Neural cell (in vitro differentiated cells): ENCODE measurements at regions not wholly inside any gene's neighbourhood (a gene's known extent, or its start where the extent isn't known, plus 50 kb on each side); places are given as distances from the start of the nearest gene placed in this dataset.
"Not testable (repeated sequence)": the region's sequence is repeated elsewhere in the genome, so short reads cannot be mapped to it uniquely, and the experiment has no call there.

Experiments
- H2AFZ ChIP-seq: fragments of 200-600, 300-800 bp; sonication (generic), shearing (Covaris generic); 2 replicates; pipeline ENCODE4 v1.6.0; 2014; ENCODE audit warnings: low read depth, mild to moderate bottlenecking, antibody characterized with exemption, low read length, moderate library complexity
- H3F3A ChIP-seq: fragments of 200-600 bp; shearing (Covaris generic); 2 replicates; pipeline ENCODE4 v1.6.1; 2016; ENCODE audit warnings: mild to moderate bottlenecking, moderate library complexity, mixed read lengths, antibody characterized with exemption, low read length; ENCODE audit not compliant: insufficient read depth, poor library complexity, severe bottlenecking
- H3K27ac ChIP-seq: fragments of 200-600, 300-800 bp; sonication (generic), shearing (Covaris generic); 2 replicates; pipeline ENCODE4 v1.5.1; 2014; ENCODE audit warnings: mild to moderate bottlenecking, low read length, moderate library complexity
- H3K27me3 ChIP-seq: fragments of 300-800, 200-600 bp; sonication (generic), shearing (Covaris generic); 2 replicates; pipeline ENCODE4 v1.6.0; 2014; ENCODE audit warnings: mild to moderate bottlenecking, low read depth, low read length, moderate library complexity; ENCODE audit not compliant: insufficient read depth
- H3K36me3 ChIP-seq: fragments of 300-800, 200-600 bp; sonication (generic), shearing (Covaris generic); 2 replicates; pipeline ENCODE4 v1.5.1; 2014; ENCODE audit warnings: mild to moderate bottlenecking, antibody characterized with exemption, low read length, moderate library complexity; ENCODE audit not compliant: insufficient read depth
- H3K4me2 ChIP-seq: fragments of 300-800, 200-600 bp; sonication (generic), shearing (Covaris generic); 2 replicates; pipeline ENCODE4 v1.6.0; 2014; ENCODE audit warnings: mild to moderate bottlenecking, low read length
- H3K4me3 ChIP-seq: fragments of 300-800, 200-600 bp; sonication (generic), shearing (Covaris generic); 2 replicates; pipeline ENCODE4 v1.5.1; 2014; ENCODE audit warnings: mild to moderate bottlenecking, low read length, moderate library complexity
- H3K79me2 ChIP-seq: fragments of 200-600 bp; shearing (Covaris generic); replicated peaks from 2 replicates; pipeline ENCODE4 v1.6.0; 2014; ENCODE audit warnings: mild to moderate bottlenecking, low read length, moderate library complexity; ENCODE audit not compliant: insufficient read depth
- H3K9ac ChIP-seq: fragments of 300-800, 200-600 bp; sonication (generic), shearing (Covaris generic); 2 replicates; pipeline ENCODE4 v1.6.1; 2016; ENCODE audit warnings: mild to moderate bottlenecking, low read length, mixed read lengths
- H3K9me2 ChIP-seq: fragments of 200-600 bp; shearing (Covaris generic); 2 replicates; pipeline ENCODE4 v1.6.1; 2016; ENCODE audit warnings: mild to moderate bottlenecking, low read length, mixed read lengths; ENCODE audit not compliant: insufficient read depth
- H3K9me3 ChIP-seq: fragments of 200-600, 300-800 bp; sonication (generic), shearing (Covaris generic); 2 replicates; pipeline ENCODE4 v1.6.1; 2016; ENCODE audit warnings: mild to moderate bottlenecking, mixed run types, low read length, moderate library complexity, mixed read lengths
- H4K20me1 ChIP-seq: fragments of 200-600 bp; shearing (Covaris generic); 2 replicates; pipeline ENCODE4 v1.6.1; 2016; ENCODE audit warnings: mild to moderate bottlenecking, mixed run types; ENCODE audit not compliant: insufficient read depth
- EP300 ChIP-seq: fragments of 450-650 bp; conservative IDR thresholded peaks from 2 replicates; pipeline ENCODE4 v1.6.1; 2014; ENCODE audit warnings: antibody characterized with exemption, mild to moderate bottlenecking, moderate library complexity; ENCODE audit not compliant: poor library complexity, severe bottlenecking
- EZH2 ChIP-seq: fragments of 200-600, 300-800 bp; shearing (Covaris generic), sonication (generic); IDR thresholded peaks from 2 replicates; pipeline ENCODE4 v1.6.1; 2014; ENCODE audit warnings: antibody characterized with exemption, low read length, borderline replicate concordance, mild to moderate bottlenecking; ENCODE audit not compliant: insufficient read depth, poor library complexity, severe bottlenecking
- MXI1 ChIP-seq: fragments of 450-650 bp; conservative IDR thresholded peaks from 2 replicates; pipeline ENCODE4 v1.6.1; 2014; ENCODE audit warnings: antibody characterized with exemption, mild to moderate bottlenecking; ENCODE audit not compliant: poor library complexity, severe bottlenecking
- POLR2AphosphoS5 ChIP-seq: IDR thresholded peaks from 2 replicates; pipeline ENCODE4 v1.6.1; 2012
- RAD21 ChIP-seq: fragments of 450-650 bp; conservative IDR thresholded peaks from 2 replicates; pipeline ENCODE4 v1.6.1; 2014; ENCODE audit warnings: antibody characterized with exemption, mild to moderate bottlenecking, moderate library complexity
- SMC3 ChIP-seq: fragments of 450-650 bp; conservative IDR thresholded peaks from 2 replicates; pipeline ENCODE4 v1.6.1; 2014; ENCODE audit warnings: antibody characterized with exemption, mild to moderate bottlenecking, moderate library complexity; ENCODE audit not compliant: poor library complexity
- TAF1 ChIP-seq: IDR thresholded peaks from 2 replicates; pipeline ENCODE4 v1.6.1; 2012; ENCODE audit warnings: low read depth
- TF ChIP-seq, protein P1 (sequence below): IDR thresholded peaks from 2 replicates; pipeline ENCODE4 v1.6.1; 2012; ENCODE audit warnings: borderline replicate concordance
- TF ChIP-seq, protein P2 (sequence below): fragments of 450-650 bp; IDR thresholded peaks from 2 replicates; pipeline ENCODE4 v1.5.1; 2014; ENCODE audit warnings: antibody characterized with exemption, mild to moderate bottlenecking, moderate library complexity; ENCODE audit not compliant: poor library complexity, severe bottlenecking

DNA sequence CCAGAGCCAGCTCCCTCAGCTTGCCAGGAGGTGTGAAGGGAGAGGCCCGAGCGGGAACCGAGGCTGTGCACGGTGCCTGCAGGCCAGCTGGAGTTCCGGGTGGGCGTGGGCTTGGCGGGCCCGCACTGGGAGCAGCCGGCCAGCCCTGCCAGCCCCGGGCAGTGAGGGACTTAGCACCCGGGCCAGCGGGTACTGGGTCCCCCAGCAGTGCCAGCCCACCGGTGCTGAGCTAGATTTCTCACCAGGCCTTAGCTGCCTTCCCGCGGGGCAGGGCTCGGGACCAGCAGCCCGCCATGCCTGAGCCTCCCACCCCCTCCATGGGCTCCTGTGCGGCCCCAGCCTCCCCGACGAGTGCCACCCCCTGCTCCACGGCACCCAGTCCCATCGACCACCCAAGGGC is 373.1 kb upstream of the TMTC1 start:
- not testable (repeated sequence) for H3K79me2 ChIP-seq, H3F3A ChIP-seq, H3K27me3 ChIP-seq, H3K9me3 ChIP-seq, H3K4me2 ChIP-seq, H3K9me2 ChIP-seq, H3K4me3 ChIP-seq, H3K9ac ChIP-seq, H2AFZ ChIP-seq, H3K36me3 ChIP-seq, H4K20me1 ChIP-seq, H3K27ac ChIP-seq

DNA sequence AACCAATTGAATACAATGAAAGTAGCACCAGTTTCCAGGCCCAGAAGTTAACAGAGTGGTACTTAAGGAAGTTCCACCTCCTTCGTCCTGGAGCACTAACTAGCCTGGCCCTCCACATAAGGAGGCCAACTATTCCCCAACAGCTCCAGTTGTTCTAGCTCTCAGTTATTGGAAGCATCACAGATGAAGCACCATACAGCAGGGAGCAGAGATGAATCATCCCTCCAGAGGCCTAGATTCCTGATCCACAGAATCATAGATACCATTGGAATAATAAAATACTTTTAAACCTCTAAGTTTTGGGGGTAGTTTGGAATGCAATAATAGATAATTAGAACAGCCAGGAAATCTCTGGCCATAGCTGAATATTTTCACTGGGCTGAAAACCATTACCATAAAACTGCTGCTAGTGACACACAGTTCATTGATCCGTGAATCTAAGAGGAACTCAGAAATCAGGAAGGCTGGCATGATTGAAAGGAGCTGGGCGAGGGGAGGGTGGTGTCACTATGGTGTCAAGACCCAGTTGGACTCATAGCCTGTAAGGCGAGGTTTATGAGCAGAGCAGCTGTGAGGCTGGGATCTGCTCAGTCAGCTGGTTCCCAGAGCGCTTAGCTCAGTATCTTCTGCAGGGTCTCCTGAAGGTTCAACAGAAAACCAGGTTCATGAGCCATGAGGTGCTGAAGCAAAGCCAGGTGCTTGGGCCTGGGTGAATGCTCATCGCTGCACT is 371.4 kb upstream of the TMTC1 start:
- Histone ChIP-seq H3K27ac (no peak overlapping the region), H3K4me2 (no peak overlapping the region), H2AFZ (no peak overlapping the region), H3K79me2 (no peaks in the 10 kb centered on the region), H4K20me1 (no peaks in the 10 kb centered on the region), H3K9me3 (no peaks in the 10 kb centered on the region), H3K36me3 (no peaks in the 10 kb centered on the region), H3F3A (no peaks in the 10 kb centered on the region), H3K27me3 (no peaks in the 10 kb centered on the region), H3K9me2 (no peaks in the 10 kb centered on the region), H3K9ac (no peak overlapping the region), H3K4me3 (no peak overlapping the region)
- TF ChIP-seq EP300 (no peak), TAF1 (no peak), MXI1 (no peak), SMC3 (no peak), EZH2 (no peak), POLR2AphosphoS5 (no peak), RAD21 (no peak)
- TF ChIP-seq, protein P1, sequence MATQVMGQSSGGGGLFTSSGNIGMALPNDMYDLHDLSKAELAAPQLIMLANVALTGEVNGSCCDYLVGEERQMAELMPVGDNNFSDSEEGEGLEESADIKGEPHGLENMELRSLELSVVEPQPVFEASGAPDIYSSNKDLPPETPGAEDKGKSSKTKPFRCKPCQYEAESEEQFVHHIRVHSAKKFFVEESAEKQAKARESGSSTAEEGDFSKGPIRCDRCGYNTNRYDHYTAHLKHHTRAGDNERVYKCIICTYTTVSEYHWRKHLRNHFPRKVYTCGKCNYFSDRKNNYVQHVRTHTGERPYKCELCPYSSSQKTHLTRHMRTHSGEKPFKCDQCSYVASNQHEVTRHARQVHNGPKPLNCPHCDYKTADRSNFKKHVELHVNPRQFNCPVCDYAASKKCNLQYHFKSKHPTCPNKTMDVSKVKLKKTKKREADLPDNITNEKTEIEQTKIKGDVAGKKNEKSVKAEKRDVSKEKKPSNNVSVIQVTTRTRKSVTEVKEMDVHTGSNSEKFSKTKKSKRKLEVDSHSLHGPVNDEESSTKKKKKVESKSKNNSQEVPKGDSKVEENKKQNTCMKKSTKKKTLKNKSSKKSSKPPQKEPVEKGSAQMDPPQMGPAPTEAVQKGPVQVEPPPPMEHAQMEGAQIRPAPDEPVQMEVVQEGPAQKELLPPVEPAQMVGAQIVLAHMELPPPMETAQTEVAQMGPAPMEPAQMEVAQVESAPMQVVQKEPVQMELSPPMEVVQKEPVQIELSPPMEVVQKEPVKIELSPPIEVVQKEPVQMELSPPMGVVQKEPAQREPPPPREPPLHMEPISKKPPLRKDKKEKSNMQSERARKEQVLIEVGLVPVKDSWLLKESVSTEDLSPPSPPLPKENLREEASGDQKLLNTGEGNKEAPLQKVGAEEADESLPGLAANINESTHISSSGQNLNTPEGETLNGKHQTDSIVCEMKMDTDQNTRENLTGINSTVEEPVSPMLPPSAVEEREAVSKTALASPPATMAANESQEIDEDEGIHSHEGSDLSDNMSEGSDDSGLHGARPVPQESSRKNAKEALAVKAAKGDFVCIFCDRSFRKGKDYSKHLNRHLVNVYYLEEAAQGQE: no peak
- TF ChIP-seq, protein P2, sequence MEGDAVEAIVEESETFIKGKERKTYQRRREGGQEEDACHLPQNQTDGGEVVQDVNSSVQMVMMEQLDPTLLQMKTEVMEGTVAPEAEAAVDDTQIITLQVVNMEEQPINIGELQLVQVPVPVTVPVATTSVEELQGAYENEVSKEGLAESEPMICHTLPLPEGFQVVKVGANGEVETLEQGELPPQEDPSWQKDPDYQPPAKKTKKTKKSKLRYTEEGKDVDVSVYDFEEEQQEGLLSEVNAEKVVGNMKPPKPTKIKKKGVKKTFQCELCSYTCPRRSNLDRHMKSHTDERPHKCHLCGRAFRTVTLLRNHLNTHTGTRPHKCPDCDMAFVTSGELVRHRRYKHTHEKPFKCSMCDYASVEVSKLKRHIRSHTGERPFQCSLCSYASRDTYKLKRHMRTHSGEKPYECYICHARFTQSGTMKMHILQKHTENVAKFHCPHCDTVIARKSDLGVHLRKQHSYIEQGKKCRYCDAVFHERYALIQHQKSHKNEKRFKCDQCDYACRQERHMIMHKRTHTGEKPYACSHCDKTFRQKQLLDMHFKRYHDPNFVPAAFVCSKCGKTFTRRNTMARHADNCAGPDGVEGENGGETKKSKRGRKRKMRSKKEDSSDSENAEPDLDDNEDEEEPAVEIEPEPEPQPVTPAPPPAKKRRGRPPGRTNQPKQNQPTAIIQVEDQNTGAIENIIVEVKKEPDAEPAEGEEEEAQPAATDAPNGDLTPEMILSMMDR: no peak

DNA sequence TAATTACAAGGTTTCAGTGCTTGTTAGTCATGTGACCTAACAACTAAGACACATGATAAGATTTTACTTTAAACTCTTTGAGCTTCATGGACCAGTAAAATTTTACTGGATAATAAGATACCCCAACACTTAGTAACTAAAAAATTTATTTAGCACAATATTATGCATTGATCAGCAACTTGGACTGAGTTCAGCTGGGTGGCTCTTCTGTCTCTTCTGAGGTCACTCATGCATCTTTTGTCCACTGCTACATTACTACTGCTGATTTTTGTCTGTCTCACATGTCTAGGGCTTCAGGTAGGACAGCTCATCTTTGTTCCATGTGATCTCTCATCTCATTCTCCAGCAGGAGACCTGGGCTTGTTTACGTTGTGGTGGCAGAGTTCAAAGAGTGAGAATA is 370.2 kb upstream of the TMTC1 start:
- no peak overlapping the region for H3K9ac ChIP-seq
- H3F3A ChIP-seq: no peaks in the 10 kb centered on the region
- no peak overlapping the region for H3K27ac ChIP-seq

More for the DNA sequence above, 370.2 kb upstream of the TMTC1 start:
- no peak overlapping the region for H3K4me3 ChIP-seq
- no peaks in the 10 kb centered on the region for H3K9me2 ChIP-seq
- no peaks in the 10 kb centered on the region for H3K27me3 ChIP-seq
- H3K4me2 ChIP-seq: no peak overlapping the region
- H3K79me2 ChIP-seq: no peaks in the 10 kb centered on the region
- no peaks in the 10 kb centered on the region for H4K20me1 ChIP-seq
- no peaks in the 10 kb centered on the region for H3K36me3 ChIP-seq
- H3K9me3 ChIP-seq: no peaks in the 10 kb centered on the region
- no peak for TF ChIP-seq TAF1
- no peak for TF ChIP-seq SMC3
- TF ChIP-seq, protein P1: no peak
- H2AFZ ChIP-seq: no peak overlapping the region
